ENCODE measurements at regions not wholly inside any gene's neighbourhood (a gene's known extent, or its start where the extent isn't known, plus 50 kb on each side); places are given as distances from the start of the nearest gene placed in this dataset.
"Not testable (repeated sequence)": the region's sequence is repeated elsewhere in the genome, so short reads cannot be mapped to it uniquely, and the experiment has no call there.

- WGBS, 2 donors, result 77 to 97% methylated on average over 5 of the region's 5 CpGs
Observed at GRCh38 chr7:65798111-65799075, 74.5 kb upstream of the VKORC1L1 start.

GRCh38 chr7:65800191-65800590, 72.7 kb upstream of the VKORC1L1 start:
- H3K36me3 ChIP-seq (ENCODE audit: low read depth, missing control alignments); H3K4me1 ChIP-seq; H3K9me3 ChIP-seq; DNase-seq; H3K27me3 ChIP-seq; H3K27ac ChIP-seq; intact Hi-C loops (cut with DNase I; ENCODE audit: low total_unique reads); H3K4me3 ChIP-seq: not testable (repeated sequence)
- 74 to 76% methylated on average over 4 of the region's 4 CpGs for WGBS, 2 donors

More at GRCh38 chr7:65798111-65799075, 74.5 kb upstream of the VKORC1L1 start:
- no peak overlapping the region for H3K4me3 ChIP-seq
- DNase-seq, result no peak
- H3K27me3 ChIP-seq, result no peaks in the 10 kb centered on the region
- no peaks in the 10 kb centered on the region for H3K9me3 ChIP-seq
- no peaks in the 10 kb centered on the region for H3K36me3 ChIP-seq (ENCODE audit: low read depth, missing control alignments)
- no peaks in the 10 kb centered on the region for H3K4me1 ChIP-seq
- TF ChIP-seq CTCF (IDR thresholded peaks at IDR 0.05) (no peak), POLR2A (IDR thresholded peaks at IDR 0.05) (no peak)
- intact Hi-C loops (cut with DNase I; ENCODE audit: low total_unique reads), result no loop called here
- no peak overlapping the region for H3K27ac ChIP-seq

- Histone ChIP-seq H3K4me3 (no peak overlapping the region), H3K4me1 (no peaks in the 10 kb centered on the region), H3K27me3 (no peaks in the 10 kb centered on the region), H3K27ac (no peak overlapping the region), H3K9me3 (no peaks in the 10 kb centered on the region), H3K36me3 (ENCODE audit: low read depth, missing control alignments) (no peaks in the 10 kb centered on the region)
- intact Hi-C loops (cut with DNase I; ENCODE audit: low total_unique reads), result no loop called here
- 77 to 81% methylated on average over 6 of the region's 6 CpGs for WGBS, 2 donors
- TF ChIP-seq POLR2A (IDR thresholded peaks at IDR 0.05) (no peak), CTCF (IDR thresholded peaks at IDR 0.05) (no peak)
- DNase-seq, result no peak
Observed at GRCh38 chr7:65800890-65801341, 72.0 kb upstream of the VKORC1L1 start.

GRCh38 chr7:65804887-65805286, 68.0 kb upstream of the VKORC1L1 start:
- no peak for TF ChIP-seq CTCF (IDR thresholded peaks at IDR 0.05)
- TF ChIP-seq POLR2A (IDR thresholded peaks at IDR 0.05), result no peak
- Histone ChIP-seq H3K36me3 (ENCODE audit: low read depth, missing control alignments) (no peaks in the 10 kb centered on the region), H3K4me3 (no peak overlapping the region), H3K27me3 (no peaks in the 10 kb centered on the region), H3K9me3 (no peaks in the 10 kb centered on the region), H3K4me1 (no peaks in the 10 kb centered on the region), H3K27ac (no peak overlapping the region)
- intact Hi-C loops (cut with DNase I; ENCODE audit: low total_unique reads), result no loop called here
- WGBS, 2 donors, result 80 to 86% methylated on average over 4 of the region's 4 CpGs
- no peak for DNase-seq

GRCh38 chr7:65807067-65807466, 65.8 kb upstream of the VKORC1L1 start:
- H3K36me3 ChIP-seq (ENCODE audit: low read depth, missing control alignments); H3K4me1 ChIP-seq; H3K27ac ChIP-seq; intact Hi-C loops (cut with DNase I; ENCODE audit: low total_unique reads); DNase-seq; H3K9me3 ChIP-seq; H3K4me3 ChIP-seq; H3K27me3 ChIP-seq: not testable (repeated sequence)
- WGBS, 2 donors, result 87 to 98% methylated on average over 5 of the region's 5 CpGs
